OCI-LY1 (cell line): ENCODE measurements at regions not wholly inside any gene's neighbourhood (a gene's known extent, or its start where the extent isn't known, plus 50 kb on each side); places are given as distances from the start of the nearest gene placed in this dataset.

ENCODE experiments used
- H2AFZ ChIP-seq: fragments of 200-600 bp; sonication (generic), shearing (Covaris generic); 2 replicates; pipeline ENCODE4 v1.6.0; 2014; ENCODE audit warnings: antibody characterized with exemption, mild to moderate bottlenecking, low read length
- H3F3A ChIP-seq: fragments of 200-600 bp; sonication (generic), shearing (Covaris generic); 2 replicates; pipeline ENCODE4 v1.6.0; 2014; ENCODE audit warnings: mild to moderate bottlenecking, antibody characterized with exemption, low read length, moderate library complexity; ENCODE audit not compliant: insufficient read depth
- H3K27ac ChIP-seq: fragments of 200-600 bp; sonication (generic); 2 replicates; pipeline ENCODE4 v1.5.1; 2014; ENCODE audit warnings: low read length, mixed run types, mild to moderate bottlenecking, low read depth; ENCODE audit not compliant: poor library complexity, severe bottlenecking
- H3K27me3 ChIP-seq: fragments of 200-600 bp; sonication (generic); 2 replicates; pipeline ENCODE4 v1.6.0; 2014; ENCODE audit warnings: antibody characterized with exemption, mild to moderate bottlenecking, low read length, moderate library complexity; ENCODE audit not compliant: insufficient read depth
- H3K36me3 ChIP-seq: fragments of 200-600 bp; sonication (generic); 2 replicates; pipeline ENCODE4 v1.6.1; 2014; ENCODE audit warnings: mild to moderate bottlenecking, antibody characterized with exemption, low read length, moderate library complexity, mixed read lengths; ENCODE audit not compliant: insufficient read depth
- H3K4me1 ChIP-seq: fragments of 200-600 bp; sonication (generic); 2 replicates; pipeline ENCODE4 v1.5.1; 2014; ENCODE audit warnings: mild to moderate bottlenecking, low read length, moderate library complexity; ENCODE audit not compliant: insufficient read depth, severe bottlenecking
- H3K4me2 ChIP-seq: fragments of 200-600 bp; sonication (generic), shearing (Covaris generic); 2 replicates; pipeline ENCODE4 v1.6.1; 2014; ENCODE audit warnings: low read length
- H3K4me3 ChIP-seq: fragments of 200-600 bp; sonication (generic); 2 replicates; pipeline ENCODE4 v1.5.1; 2014; ENCODE audit warnings: low read length, low read depth, mild to moderate bottlenecking, mixed read lengths; ENCODE audit not compliant: poor library complexity, severe bottlenecking
- H3K79me2 ChIP-seq: fragments of 200-600 bp; shearing (Covaris generic); 2 replicates; pipeline ENCODE4 v1.6.1; 2016; ENCODE audit warnings: mixed run types, low read length, mixed read lengths; ENCODE audit not compliant: insufficient read depth
- H3K9ac ChIP-seq: fragments of 200-600 bp; sonication (generic), shearing (Covaris generic); 2 replicates; pipeline ENCODE4 v1.6.1; 2014; ENCODE audit warnings: mild to moderate bottlenecking, low read length, mixed read lengths
- H3K9me2 ChIP-seq: fragments of 200-600 bp; sonication (generic), shearing (Covaris generic); 2 replicates; pipeline ENCODE4 v1.6.1; 2014; ENCODE audit warnings: low read depth, mild to moderate bottlenecking, low read length, mixed read lengths
- H3K9me3 ChIP-seq: fragments of 200-600 bp; shearing (Covaris generic); 2 replicates; pipeline ENCODE4 v1.6.1; 2014; ENCODE audit warnings: low read length, mixed read lengths
- H4K20me1 ChIP-seq: fragments of 200-600 bp; sonication (generic), shearing (Covaris generic); 2 replicates; pipeline ENCODE4 v1.6.0; 2016; ENCODE audit warnings: mild to moderate bottlenecking, low read length; ENCODE audit not compliant: insufficient read depth
- CTCF ChIP-seq: fragments of 200-600 bp; sonication (generic), shearing (Covaris generic); IDR thresholded peaks from 2 replicates; pipeline ENCODE4 v1.5.1; 2017; ENCODE audit warnings: mild to moderate bottlenecking, antibody characterized with exemption, low read length, moderate library complexity, mixed read lengths
- EZH2 ChIP-seq: fragments of 200-600 bp; sonication (generic), shearing (Covaris generic); IDR thresholded peaks from 2 replicates; pipeline ENCODE4 v1.8.0; 2017; ENCODE audit warnings: borderline replicate concordance, mixed run types, mild to moderate bottlenecking, antibody characterized with exemption, low read length, moderate library complexity, mixed read lengths

- Histone ChIP-seq H3K4me2 (no peak overlapping the region), H3K36me3 (no peaks in the 10 kb centered on the region), H3K9ac (no peak overlapping the region), H3K27ac (no peak overlapping the region), H3K79me2 (no peaks in the 10 kb centered on the region), H3K9me3 (no peaks in the 10 kb centered on the region), H3K4me3 (no peak overlapping the region), H4K20me1 (no peaks in the 10 kb centered on the region), H3K9me2 (no peaks in the 10 kb centered on the region), H2AFZ (no peak overlapping the region), H3K27me3 (no peaks in the 10 kb centered on the region), H3F3A (no peaks in the 10 kb centered on the region), H3K4me1 (no peaks in the 10 kb centered on the region)
- TF ChIP-seq CTCF: no peak
Observed at GRCh38 chr4:44801384-44801783, 75.0 kb upstream of the GNPDA2 start.

GRCh38 chr4:44791831-44792230, 65.5 kb upstream of the GNPDA2 start:
- H3K4me1 ChIP-seq: no peaks in the 10 kb centered on the region
- H3K9ac ChIP-seq: no peak overlapping the region
- no peaks in the 10 kb centered on the region for H3K79me2 ChIP-seq
- no peak overlapping the region for H3K27ac ChIP-seq
- H3K9me2 ChIP-seq: no peaks in the 10 kb centered on the region
- no peak overlapping the region for H3K4me3 ChIP-seq
- H2AFZ ChIP-seq: no peak overlapping the region
- H3K27me3 ChIP-seq: no peaks in the 10 kb centered on the region
- H4K20me1 ChIP-seq: no peaks in the 10 kb centered on the region
- no peaks in the 10 kb centered on the region for H3K36me3 ChIP-seq
- TF ChIP-seq EZH2 (no peak), CTCF (no peak)
- no peaks in the 10 kb centered on the region for H3F3A ChIP-seq
- H3K4me2 ChIP-seq: no peak overlapping the region
- H3K9me3 ChIP-seq: no peaks in the 10 kb centered on the region

DNA sequence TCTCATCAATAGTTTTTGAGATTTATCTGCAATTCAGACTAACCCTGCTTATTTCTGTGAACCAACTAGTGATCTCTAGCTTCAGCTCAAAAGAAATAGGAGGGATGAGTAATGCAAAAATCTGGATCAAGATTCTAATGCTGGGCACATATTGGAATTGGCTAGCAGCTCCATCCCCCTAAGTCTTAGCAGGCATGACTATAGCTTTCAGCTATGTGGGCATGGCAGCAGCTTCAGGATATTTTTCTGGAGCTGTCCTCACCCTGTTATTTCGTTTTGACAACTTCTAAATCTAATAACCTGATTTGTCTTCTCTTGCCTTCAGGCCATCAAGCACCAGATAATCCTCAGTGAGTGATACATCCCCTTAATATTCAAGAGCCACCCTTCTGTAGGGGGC, 50.8 kb upstream of the GNPDA2 start:
- no peaks in the 10 kb centered on the region for H3K79me2 ChIP-seq

More for the DNA sequence above, 50.8 kb upstream of the GNPDA2 start:
- Histone ChIP-seq H4K20me1 (no peaks in the 10 kb centered on the region), H3K9me2 (no peaks in the 10 kb centered on the region), H3K27ac (no peak overlapping the region), H3K4me1 (no peaks in the 10 kb centered on the region), H3F3A (no peaks in the 10 kb centered on the region), H3K4me3 (no peak overlapping the region), H3K4me2 (no peak overlapping the region), H2AFZ (no peak overlapping the region), H3K27me3 (no peaks in the 10 kb centered on the region), H3K36me3 (no peaks in the 10 kb centered on the region), H3K9me3 (peaks cover 6% of the 10 kb centered on the region; the same call in 1 of the 2 replicates), H3K9ac (no peak overlapping the region)
- TF ChIP-seq CTCF (no peak), EZH2 (no peak)
